HCT116 (cell line): ENCODE measurements at regions not wholly inside any gene's neighbourhood (a gene's known extent, or its start where the extent isn't known, plus 50 kb on each side); places are given as distances from the start of the nearest gene placed in this dataset.

Experiments
- CEBPB ChIP-seq: IDR thresholded peaks from 2 replicates; pipeline ENCODE4 v1.6.1; 2012; ENCODE audit warnings: low read depth
- EZH2 ChIP-seq: fragments of 200-600 bp; sonication (generic); IDR thresholded peaks from 2 replicates; pipeline ENCODE4 v1.6.1; 2017; ENCODE audit warnings: antibody characterized with exemption, mixed run types
- EZH2phosphoT487 ChIP-seq: fragments of 200-600 bp; IDR thresholded peaks from 2 replicates; pipeline ENCODE4 v1.6.1; 2018; ENCODE audit warnings: antibody characterized with exemption, borderline replicate concordance
- JUND ChIP-seq: IDR thresholded peaks from 2 replicates; pipeline ENCODE4 v1.6.1; 2012
- POLR2A ChIP-seq: IDR thresholded peaks from 2 replicates; pipeline ENCODE4 v1.7.0; 2011; ENCODE audit warnings: borderline replicate concordance; ENCODE audit not compliant: insufficient read depth, insufficient read length; ENCODE audit errors: extremely low read depth
- POLR2AphosphoS5 ChIP-seq: IDR thresholded peaks from 2 replicates; pipeline ENCODE4 v1.6.1; 2011; ENCODE audit warnings: mild to moderate bottlenecking, low read depth, low read length, moderate library complexity
- RAD21 ChIP-seq: IDR thresholded peaks from 2 replicates; pipeline ENCODE4 v1.6.1; 2012; ENCODE audit warnings: low read depth, mild to moderate bottlenecking
- SP1 ChIP-seq: IDR thresholded peaks from 2 replicates; pipeline ENCODE4 v1.6.1; 2012; ENCODE audit warnings: low read depth
- YY1 ChIP-seq: IDR thresholded peaks from 2 replicates; pipeline ENCODE4 v1.6.1; 2011; ENCODE audit warnings: low read length, low read depth, moderate library complexity, mild to moderate bottlenecking; ENCODE audit not compliant: insufficient replicate concordance; ENCODE audit errors: extremely low read depth
- TF ChIP-seq, protein P1 (sequence below): IDR thresholded peaks from 2 replicates; pipeline ENCODE4 v1.6.1; 2012
- TF ChIP-seq, protein P2 (sequence below), 3 experiments: fragments of 200-600 bp in 1 of 3; sonication (generic) in 1 of 3; IDR thresholded peaks in 2 of 3; conservative IDR thresholded peaks in 1 of 3; 2 replicates each; pipeline ENCODE4 v1.5.1; 2012 to 2017; ENCODE audit warnings: low read depth in 2 of 3, low read length in 2 of 3, antibody characterized with exemption in 1 of 3, borderline replicate concordance in 1 of 3, control low read depth in 1 of 3, mild to moderate bottlenecking in 1 of 3, mixed read lengths in 1 of 3, mixed run types in 1 of 3, moderate library complexity in 1 of 3; ENCODE audit not compliant: insufficient read depth in 1 of 3

DNA sequence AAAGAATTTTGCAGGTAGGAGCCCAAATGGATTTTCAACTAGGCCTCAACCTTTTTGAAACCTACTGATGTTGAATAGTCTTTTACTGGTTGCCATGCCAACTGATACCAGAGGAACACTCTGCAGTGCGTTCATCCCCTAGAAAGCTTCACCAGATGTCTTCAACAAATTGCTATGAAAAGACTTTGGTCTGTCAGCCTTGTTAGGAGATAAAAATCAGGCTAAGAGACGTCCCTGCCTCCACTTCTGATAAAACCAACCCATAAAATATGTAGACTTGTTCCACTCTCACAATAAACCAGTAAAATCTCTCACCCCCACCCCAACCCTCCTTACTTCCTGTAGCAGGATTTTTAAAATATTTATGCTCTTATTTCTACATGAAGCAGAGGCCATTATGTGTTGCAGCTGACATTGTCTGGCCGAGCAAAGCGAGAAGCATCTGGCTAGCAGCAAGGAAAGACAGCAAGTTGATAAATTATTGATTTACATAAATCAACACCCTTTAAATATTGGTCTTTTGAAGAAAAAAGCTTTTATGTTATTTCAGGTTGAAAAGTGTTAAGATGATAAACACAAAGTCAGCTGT, 428.7 kb downstream of the ISL1 start:
- TF ChIP-seq, protein P1, sequence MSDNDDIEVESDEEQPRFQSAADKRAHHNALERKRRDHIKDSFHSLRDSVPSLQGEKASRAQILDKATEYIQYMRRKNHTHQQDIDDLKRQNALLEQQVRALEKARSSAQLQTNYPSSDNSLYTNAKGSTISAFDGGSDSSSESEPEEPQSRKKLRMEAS: no peak
- TF ChIP-seq, protein P2, sequence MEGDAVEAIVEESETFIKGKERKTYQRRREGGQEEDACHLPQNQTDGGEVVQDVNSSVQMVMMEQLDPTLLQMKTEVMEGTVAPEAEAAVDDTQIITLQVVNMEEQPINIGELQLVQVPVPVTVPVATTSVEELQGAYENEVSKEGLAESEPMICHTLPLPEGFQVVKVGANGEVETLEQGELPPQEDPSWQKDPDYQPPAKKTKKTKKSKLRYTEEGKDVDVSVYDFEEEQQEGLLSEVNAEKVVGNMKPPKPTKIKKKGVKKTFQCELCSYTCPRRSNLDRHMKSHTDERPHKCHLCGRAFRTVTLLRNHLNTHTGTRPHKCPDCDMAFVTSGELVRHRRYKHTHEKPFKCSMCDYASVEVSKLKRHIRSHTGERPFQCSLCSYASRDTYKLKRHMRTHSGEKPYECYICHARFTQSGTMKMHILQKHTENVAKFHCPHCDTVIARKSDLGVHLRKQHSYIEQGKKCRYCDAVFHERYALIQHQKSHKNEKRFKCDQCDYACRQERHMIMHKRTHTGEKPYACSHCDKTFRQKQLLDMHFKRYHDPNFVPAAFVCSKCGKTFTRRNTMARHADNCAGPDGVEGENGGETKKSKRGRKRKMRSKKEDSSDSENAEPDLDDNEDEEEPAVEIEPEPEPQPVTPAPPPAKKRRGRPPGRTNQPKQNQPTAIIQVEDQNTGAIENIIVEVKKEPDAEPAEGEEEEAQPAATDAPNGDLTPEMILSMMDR (IDR thresholded peaks at IDR 0.05 in 2 of 3, conservative IDR thresholded peaks at IDR 0.05 in 1 of 3; ENCODE audit: borderline replicate concordance in 1 of 3, insufficient read depth in 1 of 3, low read depth in 2 of 3, low read length in 2 of 3): no peak
- no peak for TF ChIP-seq SP1
- TF ChIP-seq POLR2A: no peak
- TF ChIP-seq EZH2phosphoT487: no peak
- TF ChIP-seq EZH2: no peak
- TF ChIP-seq RAD21: no peak
- TF ChIP-seq POLR2AphosphoS5: no peak
- TF ChIP-seq CEBPB: no peak
- TF ChIP-seq JUND: no peak
- no peak for TF ChIP-seq YY1
